Ammon's horn (tissue), 1 donor: ENCODE measurements at regions not wholly inside any gene's neighbourhood (a gene's known extent, or its start where the extent isn't known, plus 50 kb on each side); places are given as distances from the start of the nearest gene placed in this dataset.

ENCODE experiments used
- DNase-seq: peaks from one replicate; pipeline ENCODE4 v3.0.0-alpha.2; 2016; ENCODE audit warnings: low spot score

GRCh38 chr14:45362505-45362904 is 109.5 kb upstream of the MIS18BP1 start:
- no peak for DNase-seq

GRCh38 chr14:45361727-45362126 is 108.7 kb upstream of the MIS18BP1 start:
- no peak for DNase-seq

DNA sequence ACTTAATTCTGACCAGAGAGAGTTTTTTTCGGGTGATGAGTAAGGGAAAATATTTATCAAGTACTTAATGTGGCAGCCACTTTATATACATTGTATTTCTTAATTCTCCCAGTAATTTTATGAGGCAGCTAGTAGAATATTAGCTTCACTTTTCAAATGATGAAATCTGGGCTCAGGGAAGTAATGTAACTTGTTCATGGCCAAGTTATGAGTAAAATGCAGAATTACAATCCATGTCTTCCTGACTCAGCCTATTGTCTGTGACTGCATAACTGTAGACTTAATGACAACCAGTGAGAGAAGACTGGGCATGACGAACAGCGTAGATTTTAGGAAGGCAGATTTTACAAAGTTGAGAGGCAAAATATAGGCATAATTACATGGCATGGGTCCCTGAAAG is 106.7 kb upstream of the MIS18BP1 start:
- DNase-seq: no peak

DNA sequence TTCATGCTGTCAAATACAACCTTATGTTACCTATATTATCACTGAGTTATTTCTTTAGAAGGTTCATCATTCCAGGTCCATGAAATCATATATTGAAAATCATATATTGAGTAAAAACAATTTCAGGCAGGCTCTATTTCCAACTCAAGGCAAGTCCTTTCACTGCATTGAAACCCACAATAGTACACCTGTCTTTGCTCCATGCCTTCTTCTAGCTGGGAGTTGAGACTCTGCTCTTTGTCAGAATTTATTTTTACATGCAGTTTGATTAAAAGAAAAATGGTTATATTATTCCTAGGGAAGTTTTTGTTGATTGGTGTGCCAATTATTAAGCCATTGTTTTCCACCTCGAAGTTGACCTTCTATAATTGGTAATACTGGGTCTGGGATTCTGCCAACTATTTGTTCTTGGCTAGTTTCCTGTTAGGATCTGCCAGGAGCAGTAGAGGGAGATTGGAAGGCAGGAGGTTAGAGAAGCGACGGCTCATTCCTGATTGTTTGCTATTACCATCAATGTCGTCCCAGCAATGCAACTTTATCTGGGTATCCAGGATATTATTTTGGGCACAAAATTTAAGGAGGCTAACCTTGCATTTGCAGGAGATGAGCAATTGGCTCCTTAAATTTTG is 79.5 kb upstream of the MIS18BP1 start:
- DNase-seq: no peak

GRCh38 chr14:45308745-45309397 is 55.9 kb upstream of the MIS18BP1 start:
- no peak for DNase-seq
